Common myeloid progenitor, CD34-positive (primary cell): ENCODE measurements at regions not wholly inside any gene's neighbourhood (a gene's known extent, or its start where the extent isn't known, plus 50 kb on each side); places are given as distances from the start of the nearest gene placed in this dataset.
A peak's percentile ranks its signal among the peaks of the same experiment; 100 is the strongest.

Experiments used
- CTCF ChIA-PET: fragments of 350-600 bp; sonication (Branson Sonifier 250); formaldehyde crosslinking; loops from one replicate; lab custom pipeline; 2021; ENCODE audit warnings: antibody characterized with exemption; lab: Charles Lee
- POLR2A ChIA-PET: fragments of 350-600 bp; sonication (Branson Sonifier 250); formaldehyde crosslinking; loops from one replicate; lab custom pipeline; 2021; ENCODE audit warnings: antibody characterized with exemption; lab: Charles Lee
- DNase-seq, 3 donors: peaks; one replicate each; pipeline versions ENCODE4 v3.0.0 to v3.0.0-alpha.2; 2013
- H3K27ac ChIP-seq, 2 experiments: 1 replicate in 1 of 2; 2 replicates in 1 of 2; pipeline ENCODE4 v1.7.0; 2013; ENCODE audit warnings: inconsistent platforms in 2 of 2, low read length in 2 of 2, mild to moderate bottlenecking in 2 of 2, low read depth in 1 of 2, moderate library complexity in 1 of 2; ENCODE audit not compliant: severe bottlenecking in 2 of 2, insufficient read depth in 1 of 2, poor library complexity in 1 of 2
- H3K27me3 ChIP-seq, 5 experiments: replicated peaks in 2 of 5; 1 replicate in 3 of 5; 2 replicates in 2 of 5; pipeline versions ENCODE4 v1.6.1 to v1.7.0; 2013; ENCODE audit warnings: low read length in 4 of 5, mild to moderate bottlenecking in 2 of 5, moderate library complexity in 2 of 5, inconsistent platforms in 1 of 5; ENCODE audit not compliant: insufficient read depth in 5 of 5, control insufficient read depth in 4 of 5
- H3K36me3 ChIP-seq, 4 experiments: 1 replicate in 2 of 4; 2 replicates in 2 of 4; pipeline versions ENCODE4 v1.6.1 to v1.7.0; 2013; ENCODE audit warnings: low read length in 3 of 4, control low read depth in 1 of 4, mild to moderate bottlenecking in 1 of 4; ENCODE audit not compliant: control insufficient read depth in 4 of 4, insufficient read depth in 4 of 4
- H3K4me1 ChIP-seq, 4 experiments: 1 replicate in 3 of 4; 2 replicates in 1 of 4; pipeline versions ENCODE4 v1.6.1 to v1.7.1; 2013; ENCODE audit warnings: low read length in 3 of 4, mild to moderate bottlenecking in 3 of 4, control low read depth in 1 of 4, inconsistent platforms in 1 of 4, moderate library complexity in 1 of 4; ENCODE audit not compliant: control insufficient read depth in 4 of 4, insufficient read depth in 4 of 4; ENCODE audit errors: control extremely low read depth in 1 of 4
- H3K4me3 ChIP-seq, 7 experiments: 1 replicate in 4 of 7; 2 replicates in 3 of 7; pipeline versions ENCODE4 v1.5.1 to v1.7.0; 2013; ENCODE audit warnings: mild to moderate bottlenecking in 7 of 7, low read length in 6 of 7, moderate library complexity in 6 of 7, inconsistent platforms in 2 of 7, low read depth in 2 of 7, control low read depth in 1 of 7; ENCODE audit not compliant: insufficient read depth in 4 of 7, control insufficient read depth in 1 of 7; ENCODE audit errors: extremely low read depth in 1 of 7
- H3K9me3 ChIP-seq, 5 experiments: 1 replicate in 4 of 5; 2 replicates in 1 of 5; pipeline versions ENCODE4 v1.6.1 to v1.7.1; 2013; ENCODE audit warnings: low read length in 4 of 5, mild to moderate bottlenecking in 2 of 5, inconsistent platforms in 1 of 5, low read depth in 1 of 5, moderate library complexity in 1 of 5; ENCODE audit not compliant: control insufficient read depth in 4 of 5, insufficient read depth in 2 of 5; ENCODE audit errors: control extremely low read depth in 1 of 5
- WGBS: methylation state at CpG from one replicate; pipeline ENCODE4 v1.1.5; 2013; ENCODE audit not compliant: insufficient coverage; 5-methylcytosine and 5-hydroxymethylcytosine counted together

- Histone ChIP-seq H3K27me3 (no peaks in the 10 kb centered on the region), H3K4me3 (no peak overlapping the region), H3K4me1 (no peaks in the 10 kb centered on the region), H3K27ac (no peak overlapping the region), H3K36me3 (no peaks in the 10 kb centered on the region), H3K9me3 (no peaks in the 10 kb centered on the region)
- ChIA-PET POLR2A (no interaction called here), CTCF (no interaction called here)
- DNase-seq: no peak
- WGBS: 79% methylated on average over 3 of the region's 3 CpGs
These were observed 171.7 kb upstream of the KLF12 start for GRCh38 chr13:74305876-74306275.

- Histone ChIP-seq H3K36me3 (no peaks in the 10 kb centered on the region), H3K27me3 (no peaks in the 10 kb centered on the region), H3K9me3 (no peaks in the 10 kb centered on the region), H3K4me3 (no peak overlapping the region), H3K27ac (no peak overlapping the region), H3K4me1 (peaks cover 0 to 9% (median 0%) of the 10 kb centered on the region in 4 experiments)
- no peak for DNase-seq
- CTCF ChIA-PET: interaction anchor here (0.8 to 1.8 kb wide), 4 partner anchors 9 to 459 kb away, joined by 3 to 4 read pairs (median 4); no protein-coding TSS in a partner anchor
- POLR2A ChIA-PET: no interaction called here
- 100% methylated on average over 4 of the region's 9 CpGs for WGBS
These were observed 167.2 kb upstream of the KLF12 start for GRCh38 chr13:74301258-74301935.

GRCh38 chr13:74300162-74300561 is 166.0 kb upstream of the KLF12 start:
- H3K9me3 ChIP-seq: no peaks in the 10 kb centered on the region
- peaks cover 0 to 9% (median 0%) of the 10 kb centered on the region in 4 experiments for H3K4me1 ChIP-seq
- H3K27me3 ChIP-seq: no peaks in the 10 kb centered on the region
- POLR2A ChIA-PET: no interaction called here
- no peak overlapping the region for H3K27ac ChIP-seq
- no peak for DNase-seq
- H3K4me3 ChIP-seq: no peak overlapping the region
- CTCF ChIA-PET: interaction anchor here (1.2 to 1.6 kb wide), 3 partner anchors 10 to 14 kb away, joined by 3 to 6 read pairs (median 4); no protein-coding TSS in a partner anchor
- no peaks in the 10 kb centered on the region for H3K36me3 ChIP-seq

GRCh38 chr13:74299721-74300120 is 165.5 kb upstream of the KLF12 start:
- peak in 2 of 3 donors; percentile 22 to 25 for DNase-seq
- no peaks in the 10 kb centered on the region for H3K36me3 ChIP-seq
- H3K4me3 ChIP-seq: no peak overlapping the region
- no peaks in the 10 kb centered on the region for H3K9me3 ChIP-seq
- ChIA-PET CTCF (interaction anchor here (1.2 to 1.6 kb wide), 2 partner anchors 9 to 13 kb away, joined by 3 to 6 read pairs; no protein-coding TSS in a partner anchor), POLR2A (no interaction called here)
- no CpG with 5 or more reads among the region's 2 CpGs for WGBS
- no peak overlapping the region for H3K27ac ChIP-seq
- no peaks in the 10 kb centered on the region for H3K27me3 ChIP-seq
- peaks cover 0 to 9% (median 0%) of the 10 kb centered on the region in 4 experiments for H3K4me1 ChIP-seq

- H3K9me3 ChIP-seq: no peaks in the 10 kb centered on the region
- POLR2A ChIA-PET: no interaction called here
- CTCF ChIA-PET: no interaction called here
- no peak overlapping the region for H3K27ac ChIP-seq
- no peak for DNase-seq
- peaks cover 0 to 9% (median 0%) of the 10 kb centered on the region in 4 experiments for H3K4me1 ChIP-seq
- WGBS: 98% methylated on average over 4 of the region's 4 CpGs
- H3K27me3 ChIP-seq: no peaks in the 10 kb centered on the region
- no peaks in the 10 kb centered on the region for H3K36me3 ChIP-seq
- no peak overlapping the region for H3K4me3 ChIP-seq
These were observed 164.7 kb upstream of the KLF12 start for GRCh38 chr13:74298923-74299322.

GRCh38 chr13:74289861-74290773 is 155.9 kb upstream of the KLF12 start:
- Histone ChIP-seq H3K27me3 (no peaks in the 10 kb centered on the region), H3K27ac (peak overlapping the region in 1 of 2 experiments; percentile 7), H3K4me3 (peak overlapping the region in 4 of 7 experiments; percentile 10 to 65 (median 32)), H3K9me3 (no peaks in the 10 kb centered on the region), H3K4me1 (peaks cover 17 to 38% (median 25%) of the 10 kb centered on the region in 4 experiments), H3K36me3 (no peaks in the 10 kb centered on the region)
- peak; percentile 93 to 98 (median 97) for DNase-seq
- no CpG with 5 or more reads among the region's 10 CpGs for WGBS
- POLR2A ChIA-PET: no interaction called here
- CTCF ChIA-PET: interaction anchor here (1.2 to 1.7 kb wide), 4 partner anchors 10 to 456 kb away, joined by 3 to 4 read pairs (median 3); no protein-coding TSS in a partner anchor
